ENCODE measurements at regions not wholly inside any gene's neighbourhood (a gene's known extent, or its start where the extent isn't known, plus 50 kb on each side); places are given as distances from the start of the nearest gene placed in this dataset.

DNA sequence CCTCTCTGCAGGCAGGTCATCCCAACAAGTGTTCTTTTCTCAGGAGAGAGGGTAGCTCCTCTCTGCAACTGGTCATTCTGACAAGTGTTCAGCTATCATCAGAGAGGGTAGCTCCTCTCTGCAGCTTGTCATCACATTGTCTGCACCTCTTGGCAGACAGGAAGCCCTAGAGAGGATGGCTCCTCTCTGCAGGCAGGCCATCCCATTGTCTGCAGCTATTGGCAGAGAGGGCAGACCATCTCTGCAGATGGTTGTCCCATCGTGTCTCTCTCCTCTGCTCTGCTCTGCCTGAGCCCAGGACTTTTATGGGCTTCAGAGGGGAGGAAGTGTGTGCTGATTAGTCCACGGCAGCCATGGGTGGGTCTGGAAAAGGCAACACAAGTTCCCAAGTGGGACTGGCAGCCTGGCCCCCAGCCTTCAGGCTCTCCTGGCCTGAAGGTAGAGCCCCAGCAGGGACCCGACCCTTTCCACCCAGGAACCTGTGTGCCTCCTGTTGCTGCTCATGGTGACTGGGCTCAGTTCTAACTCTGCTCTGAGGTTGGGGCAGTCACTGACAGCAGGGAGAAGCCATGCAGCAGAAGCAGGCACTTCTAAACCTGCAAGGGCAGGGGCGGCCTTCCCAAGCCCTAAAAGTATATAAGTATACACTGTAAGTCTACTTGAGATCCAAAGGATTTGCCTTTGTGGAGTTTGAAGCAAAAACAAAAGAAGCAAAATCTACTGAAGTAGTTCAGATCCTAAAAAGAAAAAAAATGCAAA lies 637.9 kb downstream of the PLOD2 start:
- TF ChIP-seq POLR2A (IDR thresholded peaks at IDR 0.05; ENCODE audit: low read depth, low read length), result no peak
- no peak for TF ChIP-seq POLR2AphosphoS5 (IDR thresholded peaks at IDR 0.05; ENCODE audit: low read depth, low read length)
- TF ChIP-seq TAF1 (IDR thresholded peaks at IDR 0.05; ENCODE audit: low read depth, low read length), result no peak
- no peak for TF ChIP-seq POU2F2 (IDR thresholded peaks at IDR 0.05; ENCODE audit: low read depth, low read length)

All from GM12891 (cell line).